Activated B cell treated with CpG ODN at 0.5 μM for 24 hours (primary cell): ENCODE measurements at regions not wholly inside any gene's neighbourhood (a gene's known extent, or its start where the extent isn't known, plus 50 kb on each side); places are given as distances from the start of the nearest gene placed in this dataset.
"Not testable (repeated sequence)": the region's sequence is repeated elsewhere in the genome, so short reads cannot be mapped to it uniquely, and the experiment has no call there.

Source experiments
- ATAC-seq: fragments of 200-7000 bp; cut with Tn5 transposase; one replicate; pipeline ENCODE4 v1.10.0; 2021; ENCODE audit warnings: low read depth, mild to moderate bottlenecking, moderate library complexity
- CTCF ChIA-PET: fragments of 350-600 bp; sonication (Branson Sonifier 250); formaldehyde crosslinking; loops from one replicate; lab custom pipeline; 2021; ENCODE audit warnings: antibody characterized with exemption; lab: Charles Lee
- POLR2A ChIA-PET: fragments of 350-600 bp; sonication (Branson Sonifier 250); formaldehyde crosslinking; loops from one replicate; lab custom pipeline; 2021; ENCODE audit warnings: antibody characterized with exemption; lab: Charles Lee
- DNase-seq: peaks from one replicate; pipeline ENCODE4 v3.0.0; 2022
- H3K27ac Mint-ChIP-seq: one replicate; pipeline ENCODE4 v1.8.0; 2020; ENCODE audit warnings: mixed read lengths
- H3K27me3 Mint-ChIP-seq: one replicate; pipeline ENCODE4 v1.8.0; 2021; ENCODE audit warnings: mixed read lengths
- H3K36me3 Mint-ChIP-seq: one replicate; pipeline ENCODE4 v1.8.0; 2021; ENCODE audit warnings: low read depth, mixed read lengths
- H3K4me1 Mint-ChIP-seq: one replicate; pipeline ENCODE4 v1.8.0; 2021; ENCODE audit warnings: mixed read lengths
- H3K4me3 Mint-ChIP-seq: one replicate; pipeline ENCODE4 v1.8.0; 2020; ENCODE audit warnings: mild to moderate bottlenecking, mixed read lengths
- H3K9me3 Mint-ChIP-seq: one replicate; pipeline ENCODE4 v1.8.0; 2020; ENCODE audit warnings: mixed read lengths
- CTCF ChIP-seq: fragments of 200-600 bp; IDR thresholded peaks from one replicate; pipeline ENCODE4 v1.8.0; 2022; ENCODE audit warnings: antibody characterized with exemption, mild to moderate bottlenecking
- intact Hi-C: fragments of 100-400 bp; cut with micrococcal nuclease; formaldehyde crosslinking; loops from one replicate; pipeline ENCODE4 v1.15.1; 2024

GRCh38 chr12:30567082-30567481, 128.6 kb downstream of the IPO8 start:
- DNase-seq, result no peak
- H3K9me3 Mint-ChIP-seq, result no peaks in the 10 kb centered on the region
- no peak for TF ChIP-seq CTCF
- H3K4me1 Mint-ChIP-seq, result no peaks in the 10 kb centered on the region
- ATAC-seq, result no peak
- no peak overlapping the region for H3K4me3 Mint-ChIP-seq
- H3K27me3 Mint-ChIP-seq, result peaks cover 3% of the 10 kb centered on the region
- ChIA-PET POLR2A (no interaction called here), CTCF (no interaction called here)
- intact Hi-C loops, result no loop called here
- no peaks in the 10 kb centered on the region for H3K36me3 Mint-ChIP-seq
- H3K27ac Mint-ChIP-seq, result no peak overlapping the region

- TF ChIP-seq CTCF, result no peak
- CTCF ChIA-PET, result no interaction called here
- H3K27ac Mint-ChIP-seq, result no peak overlapping the region
- intact Hi-C loops, result no loop called here
- H3K4me3 Mint-ChIP-seq, result no peak overlapping the region
- DNase-seq (no peak), ATAC-seq (no peak)
- H3K36me3 Mint-ChIP-seq, result no peaks in the 10 kb centered on the region
- POLR2A ChIA-PET, result no interaction called here
- H3K9me3 Mint-ChIP-seq, result peaks cover 5% of the 10 kb centered on the region
- H3K4me1 Mint-ChIP-seq, result no peaks in the 10 kb centered on the region
- H3K27me3 Mint-ChIP-seq, result no peaks in the 10 kb centered on the region
Measured at GRCh38 chr12:30564394-30564793, 131.3 kb downstream of the IPO8 start.

GRCh38 chr12:30548203-30548602, 147.5 kb downstream of the IPO8 start:
- CTCF ChIA-PET, result no interaction called here
- Mint-ChIP-seq H3K27ac (no peak overlapping the region), H3K4me3 (no peak overlapping the region), H3K9me3 (peaks cover 4% of the 10 kb centered on the region), H3K36me3 (no peaks in the 10 kb centered on the region), H3K4me1 (no peaks in the 10 kb centered on the region), H3K27me3 (no peaks in the 10 kb centered on the region)
- POLR2A ChIA-PET, result no interaction called here
- intact Hi-C loops, result no loop called here
- no peak for TF ChIP-seq CTCF
- DNase-seq (no peak), ATAC-seq (no peak)

- no peaks in the 10 kb centered on the region for H3K4me1 Mint-ChIP-seq
- TF ChIP-seq CTCF, result no peak
- H3K27ac Mint-ChIP-seq, result no peak overlapping the region
- H3K9me3 Mint-ChIP-seq, result peaks cover 12% of the 10 kb centered on the region
- no peak overlapping the region for H3K4me3 Mint-ChIP-seq
- ChIA-PET POLR2A (no interaction called here), CTCF (no interaction called here)
- H3K36me3 Mint-ChIP-seq, result no peaks in the 10 kb centered on the region
- no peaks in the 10 kb centered on the region for H3K27me3 Mint-ChIP-seq
- DNase-seq (no peak), ATAC-seq (no peak)
- intact Hi-C loops, result no loop called here
Measured at GRCh38 chr12:30546121-30546520, 149.5 kb downstream of the IPO8 start.

- H3K27me3 Mint-ChIP-seq, H3K4me1 Mint-ChIP-seq, H3K27ac Mint-ChIP-seq, POLR2A ChIA-PET, DNase-seq, intact Hi-C loops, CTCF ChIA-PET, ATAC-seq, H3K36me3 Mint-ChIP-seq, H3K4me3 Mint-ChIP-seq: not testable (repeated sequence)
- H3K9me3 Mint-ChIP-seq, result peaks cover 18% of the 10 kb centered on the region
Measured at GRCh38 chr12:30544704-30545103, 151.0 kb downstream of the IPO8 start.

GRCh38 chr12:30537228-30537627, 158.4 kb downstream of the IPO8 start:
- POLR2A ChIA-PET, result no interaction called here
- Mint-ChIP-seq H3K36me3 (no peaks in the 10 kb centered on the region), H3K27me3 (no peaks in the 10 kb centered on the region), H3K4me3 (no peak overlapping the region), H3K4me1 (no peaks in the 10 kb centered on the region), H3K27ac (no peak overlapping the region), H3K9me3 (peaks cover 16% of the 10 kb centered on the region)
- CTCF ChIA-PET, result no interaction called here
- no peak for TF ChIP-seq CTCF
- intact Hi-C loops, result no loop called here
- no peak for ATAC-seq
- DNase-seq, result no peak
